OCI-LY3 (cell line): ENCODE measurements at regions not wholly inside any gene's neighbourhood (a gene's known extent, or its start where the extent isn't known, plus 50 kb on each side); places are given as distances from the start of the nearest gene placed in this dataset.

Source experiments
- H2AFZ ChIP-seq: fragments of 200-600, 300-600 bp; shearing (Covaris generic); 2 replicates; pipeline ENCODE4 v1.6.0; 2014; ENCODE audit warnings: antibody characterized with exemption, low read depth, low read length
- H3K27ac ChIP-seq: fragments of 200-600, 300-600 bp; sonication (generic); 2 replicates; pipeline ENCODE4 v1.5.1; 2014; ENCODE audit warnings: mild to moderate bottlenecking, low read length, moderate library complexity, mixed read lengths
- H3K27me3 ChIP-seq: fragments of 200-600, 300-600 bp; sonication (generic); 2 replicates; pipeline ENCODE4 v1.6.1; 2014; ENCODE audit warnings: low read depth, low read length, mixed read lengths
- H3K36me3 ChIP-seq: fragments of 200-600, 300-600 bp; sonication (generic); replicated peaks from 2 replicates; pipeline ENCODE3; 2014; ENCODE audit warnings: low read depth, low read length, mixed read lengths
- H3K4me1 ChIP-seq: fragments of 300-600, 200-600 bp; sonication (generic); 2 replicates; pipeline ENCODE4 v1.6.1; 2014; ENCODE audit warnings: low read length, mixed read lengths
- H3K4me2 ChIP-seq: fragments of 200-600, 300-600 bp; sonication (generic); 2 replicates; pipeline ENCODE4 v1.6.1; 2014; ENCODE audit warnings: low read length, mixed read lengths
- H3K4me3 ChIP-seq: fragments of 300-600, 200-600 bp; sonication (generic); 2 replicates; pipeline ENCODE4 v1.5.1; 2014; ENCODE audit warnings: antibody characterized with exemption, mild to moderate bottlenecking, low read length, moderate library complexity
- H3K79me2 ChIP-seq: fragments of 300-600, 200-600 bp; shearing (Covaris generic); 2 replicates; pipeline ENCODE4 v1.6.1; 2014; ENCODE audit warnings: mild to moderate bottlenecking, low read length, mixed read lengths
- H3K9ac ChIP-seq: fragments of 300-600, 200-600 bp; shearing (Covaris generic); 2 replicates; pipeline ENCODE4 v1.6.0; 2014; ENCODE audit warnings: mild to moderate bottlenecking, low read length, moderate library complexity
- H3K9me3 ChIP-seq: fragments of 200-600, 300-600 bp; shearing (Covaris generic); 2 replicates; pipeline ENCODE4 v1.6.1; 2014; ENCODE audit warnings: low read length, mixed read lengths; ENCODE audit not compliant: insufficient read depth
- H4K20me1 ChIP-seq: fragments of 200-600, 300-600 bp; sonication (generic); 2 replicates; pipeline ENCODE4 v1.6.1; 2016; ENCODE audit warnings: low read length, mixed read lengths; ENCODE audit not compliant: insufficient read depth
- CTCF ChIP-seq: fragments of 200-600, 300-600 bp; sonication (generic); IDR thresholded peaks from 2 replicates; pipeline ENCODE4 v1.5.1; 2014; ENCODE audit warnings: antibody characterized with exemption, low read length, low read depth
- EZH2phosphoT487 ChIP-seq: fragments of 200-600 bp; shearing (Covaris generic); IDR thresholded peaks from 2 replicates; pipeline ENCODE4 v1.6.1; 2018; ENCODE audit warnings: antibody characterized with exemption, mixed run types, low read depth

- Histone ChIP-seq H3K9ac (no peak overlapping the region), H3K36me3 (no peaks in the 10 kb centered on the region), H3K4me1 (no peaks in the 10 kb centered on the region), H3K27me3 (no peaks in the 10 kb centered on the region), H3K4me2 (no peak overlapping the region), H3K27ac (no peak overlapping the region), H2AFZ (no peak overlapping the region), H3K4me3 (no peak overlapping the region), H4K20me1 (no peaks in the 10 kb centered on the region), H3K79me2 (no peaks in the 10 kb centered on the region), H3K9me3 (no peaks in the 10 kb centered on the region)
- TF ChIP-seq CTCF, result no peak
- no peak for TF ChIP-seq EZH2phosphoT487
Measured at GRCh38 chr10:55476129-55476528, 675.1 kb upstream of the PCDH15 start.

GRCh38 chr10:55474258-55474657, 673.2 kb upstream of the PCDH15 start:
- no peaks in the 10 kb centered on the region for H3K9me3 ChIP-seq
- H3K27ac ChIP-seq, result no peak overlapping the region
- no peaks in the 10 kb centered on the region for H3K79me2 ChIP-seq
- no peaks in the 10 kb centered on the region for H3K4me1 ChIP-seq
- H3K27me3 ChIP-seq, result no peaks in the 10 kb centered on the region
- H2AFZ ChIP-seq, result no peak overlapping the region
- no peak overlapping the region for H3K4me3 ChIP-seq
- H3K4me2 ChIP-seq, result no peak overlapping the region
- H4K20me1 ChIP-seq, result no peaks in the 10 kb centered on the region
- TF ChIP-seq CTCF, result no peak
- no peak for TF ChIP-seq EZH2phosphoT487
- no peak overlapping the region for H3K9ac ChIP-seq
- no peaks in the 10 kb centered on the region for H3K36me3 ChIP-seq

- H3K4me1 ChIP-seq, result no peaks in the 10 kb centered on the region
- H3K4me2 ChIP-seq, result no peak overlapping the region
- TF ChIP-seq CTCF (no peak), EZH2phosphoT487 (no peak)
- no peaks in the 10 kb centered on the region for H4K20me1 ChIP-seq
- no peak overlapping the region for H3K9ac ChIP-seq
- H2AFZ ChIP-seq, result no peak overlapping the region
- no peaks in the 10 kb centered on the region for H3K27me3 ChIP-seq
- H3K4me3 ChIP-seq, result no peak overlapping the region
- no peaks in the 10 kb centered on the region for H3K79me2 ChIP-seq
- no peaks in the 10 kb centered on the region for H3K9me3 ChIP-seq
- H3K36me3 ChIP-seq, result no peaks in the 10 kb centered on the region
- H3K27ac ChIP-seq, result no peak overlapping the region
Measured at GRCh38 chr10:55470840-55471239, 669.8 kb upstream of the PCDH15 start.

GRCh38 chr10:55466806-55467504, 665.9 kb upstream of the PCDH15 start:
- TF ChIP-seq EZH2phosphoT487 (no peak), CTCF (no peak)
- Histone ChIP-seq H3K9ac (no peak overlapping the region), H2AFZ (no peak overlapping the region), H3K4me3 (no peak overlapping the region), H3K4me1 (no peaks in the 10 kb centered on the region), H3K4me2 (no peak overlapping the region), H3K27me3 (no peaks in the 10 kb centered on the region), H3K36me3 (no peaks in the 10 kb centered on the region), H3K27ac (no peak overlapping the region), H3K79me2 (no peaks in the 10 kb centered on the region), H4K20me1 (no peaks in the 10 kb centered on the region), H3K9me3 (no peaks in the 10 kb centered on the region)
